Fibroblast of the aortic adventitia (primary cell): ENCODE measurements at regions not wholly inside any gene's neighbourhood (a gene's known extent, or its start where the extent isn't known, plus 50 kb on each side); places are given as distances from the start of the nearest gene placed in this dataset.

Experiments
- DNase-seq: peaks from one replicate; pipeline ENCODE4 v3.0.0-alpha.2; 2010; ENCODE audit warnings: low read depth
- H3K4me3 ChIP-seq: 2 replicates; pipeline ENCODE4 v1.5.1; 2011; ENCODE audit warnings: low read depth, mild to moderate bottlenecking, control low read depth, low read length, moderate library complexity
- CTCF ChIP-seq: IDR thresholded peaks from 2 replicates; pipeline ENCODE4 v1.5.1; 2011; ENCODE audit warnings: mild to moderate bottlenecking, low read length, control low read depth, inconsistent platforms; ENCODE audit not compliant: insufficient read depth

- no peak for TF ChIP-seq CTCF
- no peak for DNase-seq
- no peak overlapping the region for H3K4me3 ChIP-seq
Observed at GRCh38 chr7:67407392-67408071, 410.9 kb downstream of the TYW1 start.

GRCh38 chr7:67408109-67408508 lies 411.5 kb downstream of the TYW1 start:
- TF ChIP-seq CTCF, result no peak
- no peak for DNase-seq
- H3K4me3 ChIP-seq, result no peak overlapping the region

- TF ChIP-seq CTCF, result no peak
- no peak for DNase-seq
- H3K4me3 ChIP-seq, result no peak overlapping the region
Observed at GRCh38 chr7:67413670-67414069, 417.0 kb downstream of the TYW1 start.

- TF ChIP-seq CTCF, result no peak
- no peak for DNase-seq
- no peak overlapping the region for H3K4me3 ChIP-seq
Observed at GRCh38 chr7:67414858-67415257, 418.2 kb downstream of the TYW1 start.

GRCh38 chr7:67422601-67423000 lies 426.0 kb downstream of the TYW1 start:
- TF ChIP-seq CTCF, result no peak
- no peak overlapping the region for H3K4me3 ChIP-seq
- DNase-seq, result no peak

GRCh38 chr7:67423065-67423464 lies 426.4 kb downstream of the TYW1 start:
- H3K4me3 ChIP-seq, result no peak overlapping the region
- DNase-seq, result no peak
- no peak for TF ChIP-seq CTCF

- no peak for TF ChIP-seq CTCF
- no peak overlapping the region for H3K4me3 ChIP-seq
- no peak for DNase-seq
Observed at GRCh38 chr7:67426654-67427053, 430.0 kb downstream of the TYW1 start.
